WI38 (cell line): ENCODE measurements at regions not wholly inside any gene's neighbourhood (a gene's known extent, or its start where the extent isn't known, plus 50 kb on each side); places are given as distances from the start of the nearest gene placed in this dataset.

Experiments used
- H3K4me3 ChIP-seq: 2 replicates; pipeline ENCODE4 v1.5.1; 2011; ENCODE audit warnings: low read depth, mild to moderate bottlenecking, control low read depth, low read length
- TF ChIP-seq, protein P1 (sequence below): IDR thresholded peaks from 2 replicates; pipeline ENCODE4 v1.5.1; 2012; ENCODE audit warnings: low read depth, mild to moderate bottlenecking, control low read depth, low read length

DNA sequence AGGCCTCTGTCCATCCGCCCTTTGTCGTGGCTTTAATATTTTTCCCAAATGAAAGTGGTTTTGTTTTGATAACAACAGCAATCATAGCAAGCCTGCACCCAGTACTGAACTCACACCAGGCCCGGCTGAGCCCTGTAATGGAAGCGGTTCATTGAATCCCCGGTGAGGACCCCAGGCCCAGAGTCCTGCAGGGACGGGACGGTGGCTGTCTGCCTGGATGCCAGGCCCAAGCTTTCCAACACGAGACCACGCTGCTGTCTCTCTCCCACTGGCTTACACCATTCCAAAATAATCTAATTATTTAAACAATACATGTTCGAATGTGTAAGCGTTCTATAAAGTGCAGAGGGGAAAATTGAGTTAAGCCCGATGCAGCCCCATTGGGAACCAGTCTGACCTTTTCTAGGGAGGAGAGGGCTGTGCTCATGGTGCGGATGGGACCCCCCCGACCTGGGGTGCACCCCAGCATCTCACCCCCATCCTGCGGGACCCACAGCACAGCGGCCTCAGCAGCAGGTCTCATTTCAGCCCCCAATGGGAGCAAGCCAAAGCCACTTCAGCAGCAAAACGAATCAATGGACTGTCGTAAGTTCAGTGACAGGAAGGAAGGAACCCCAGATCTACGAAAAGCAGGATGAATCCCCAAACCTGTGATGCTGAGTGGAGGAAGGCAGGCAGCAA is 1046.9 kb downstream of the BRD1 start:
- TF ChIP-seq, protein P1, sequence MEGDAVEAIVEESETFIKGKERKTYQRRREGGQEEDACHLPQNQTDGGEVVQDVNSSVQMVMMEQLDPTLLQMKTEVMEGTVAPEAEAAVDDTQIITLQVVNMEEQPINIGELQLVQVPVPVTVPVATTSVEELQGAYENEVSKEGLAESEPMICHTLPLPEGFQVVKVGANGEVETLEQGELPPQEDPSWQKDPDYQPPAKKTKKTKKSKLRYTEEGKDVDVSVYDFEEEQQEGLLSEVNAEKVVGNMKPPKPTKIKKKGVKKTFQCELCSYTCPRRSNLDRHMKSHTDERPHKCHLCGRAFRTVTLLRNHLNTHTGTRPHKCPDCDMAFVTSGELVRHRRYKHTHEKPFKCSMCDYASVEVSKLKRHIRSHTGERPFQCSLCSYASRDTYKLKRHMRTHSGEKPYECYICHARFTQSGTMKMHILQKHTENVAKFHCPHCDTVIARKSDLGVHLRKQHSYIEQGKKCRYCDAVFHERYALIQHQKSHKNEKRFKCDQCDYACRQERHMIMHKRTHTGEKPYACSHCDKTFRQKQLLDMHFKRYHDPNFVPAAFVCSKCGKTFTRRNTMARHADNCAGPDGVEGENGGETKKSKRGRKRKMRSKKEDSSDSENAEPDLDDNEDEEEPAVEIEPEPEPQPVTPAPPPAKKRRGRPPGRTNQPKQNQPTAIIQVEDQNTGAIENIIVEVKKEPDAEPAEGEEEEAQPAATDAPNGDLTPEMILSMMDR = no peak
- H3K4me3 ChIP-seq = no peak overlapping the region

DNA sequence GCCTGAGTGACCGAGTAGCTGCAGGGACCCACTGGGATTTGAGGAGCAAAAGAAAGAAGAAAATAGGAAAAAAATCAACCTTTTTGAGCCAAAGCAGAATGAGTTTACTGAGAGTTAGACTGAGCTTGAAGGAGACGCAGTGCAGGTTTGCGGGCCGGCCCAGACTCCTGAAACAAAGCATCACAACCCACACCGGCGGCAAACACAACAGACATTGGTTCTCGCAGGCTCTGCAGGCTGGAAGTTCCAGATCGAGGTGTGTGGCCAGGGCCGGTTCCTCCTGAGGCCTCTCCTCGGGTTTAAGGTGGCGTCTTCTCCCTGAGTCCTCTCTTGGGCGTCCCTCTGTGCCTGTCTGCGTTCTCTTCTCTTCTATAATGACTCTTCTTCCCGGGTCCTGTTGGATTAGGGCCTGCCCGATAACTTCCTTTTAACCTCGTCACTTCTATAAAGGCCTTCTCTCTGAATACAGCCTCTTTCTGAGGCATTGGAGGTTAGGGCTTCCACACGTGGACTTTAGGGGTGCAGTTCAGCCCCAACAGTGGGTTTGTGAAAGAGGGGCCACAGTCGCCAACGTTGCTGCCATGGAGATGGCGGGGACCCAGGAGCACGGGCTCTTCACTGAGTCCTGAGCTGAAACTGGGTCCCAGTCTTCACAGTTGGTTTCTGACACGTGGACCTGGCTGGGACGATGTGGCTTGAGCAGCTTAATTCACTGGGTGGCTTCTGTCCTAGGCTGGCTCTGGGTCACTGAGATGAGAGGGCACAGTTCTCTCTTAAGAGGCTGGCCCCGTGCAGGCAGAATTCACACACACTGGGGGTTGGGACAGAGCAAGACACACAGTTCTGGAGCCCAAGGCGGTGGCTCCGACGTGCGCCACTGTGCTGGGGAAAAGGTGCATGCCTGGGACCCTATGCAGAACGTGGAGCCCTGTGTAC is 1047.7 kb downstream of the BRD1 start:
- TF ChIP-seq, protein P1 = no peak
- H3K4me3 ChIP-seq = no peak overlapping the region

DNA sequence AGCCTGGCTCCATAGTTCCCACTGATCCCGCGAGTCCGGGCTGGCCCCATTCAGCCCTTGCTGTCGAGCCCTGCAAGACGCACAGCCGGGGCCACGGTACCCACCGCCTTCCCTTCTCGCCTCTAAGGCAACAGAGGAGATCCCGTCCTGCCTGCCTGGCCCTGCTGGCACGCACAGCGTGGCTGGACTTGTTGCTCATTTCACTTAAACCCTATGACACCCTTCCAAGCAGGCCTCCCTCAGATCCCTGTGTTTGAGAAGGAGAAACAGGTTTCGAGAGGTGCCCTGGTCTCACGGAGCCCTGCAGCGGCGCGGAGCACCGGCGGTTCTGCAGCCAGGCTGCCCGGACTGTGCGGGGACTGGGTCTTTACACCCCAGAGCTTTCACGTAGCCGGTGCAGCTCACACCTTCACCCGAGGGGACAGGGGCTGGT is 1048.4 kb downstream of the BRD1 start:
- TF ChIP-seq, protein P1 = no peak
- no peak overlapping the region for H3K4me3 ChIP-seq

DNA sequence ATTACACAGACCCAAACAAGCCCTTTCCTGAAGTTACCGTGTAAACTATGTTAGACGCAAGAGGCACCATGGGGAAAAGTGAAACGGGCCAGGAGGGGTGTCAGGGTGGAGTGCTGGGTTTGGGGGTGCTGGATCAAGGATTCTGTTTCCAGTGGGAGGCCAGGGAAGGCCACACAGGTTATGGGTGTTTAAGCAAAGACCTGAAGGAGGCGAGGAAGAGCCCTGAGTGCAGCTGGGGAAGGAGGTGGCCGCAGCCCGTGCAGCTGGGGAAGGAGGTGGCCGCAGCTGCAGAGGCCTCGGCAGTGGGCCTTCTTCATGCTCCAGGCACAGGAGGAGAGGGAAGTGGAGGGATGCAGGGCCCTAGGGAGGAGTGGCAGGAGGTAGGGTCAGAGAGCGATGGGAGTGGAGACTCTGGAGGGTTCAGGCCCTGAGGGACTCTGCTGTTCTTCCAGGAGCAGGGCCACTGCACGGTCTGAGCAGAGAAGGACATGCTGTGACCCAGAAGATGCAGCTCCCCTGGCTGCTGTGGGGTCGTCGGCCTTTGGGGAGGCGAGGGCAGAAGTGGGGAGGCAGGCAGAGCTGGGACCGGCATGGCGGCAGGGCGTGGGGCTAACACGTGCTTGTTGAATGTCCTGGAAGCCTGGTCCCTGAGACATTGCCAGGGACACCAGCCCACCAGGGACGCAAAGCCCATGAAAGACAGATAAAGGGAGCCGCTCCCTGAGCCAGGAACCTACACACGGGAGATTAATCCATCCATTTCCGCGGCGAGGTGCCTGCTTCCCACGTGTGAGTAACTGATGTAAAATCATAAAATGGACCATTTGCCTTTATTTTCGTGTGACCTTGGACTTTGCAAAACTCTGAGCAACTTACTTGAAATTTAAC is 1049.1 kb downstream of the BRD1 start:
- TF ChIP-seq, protein P1 = no peak
- H3K4me3 ChIP-seq = no peak overlapping the region

DNA sequence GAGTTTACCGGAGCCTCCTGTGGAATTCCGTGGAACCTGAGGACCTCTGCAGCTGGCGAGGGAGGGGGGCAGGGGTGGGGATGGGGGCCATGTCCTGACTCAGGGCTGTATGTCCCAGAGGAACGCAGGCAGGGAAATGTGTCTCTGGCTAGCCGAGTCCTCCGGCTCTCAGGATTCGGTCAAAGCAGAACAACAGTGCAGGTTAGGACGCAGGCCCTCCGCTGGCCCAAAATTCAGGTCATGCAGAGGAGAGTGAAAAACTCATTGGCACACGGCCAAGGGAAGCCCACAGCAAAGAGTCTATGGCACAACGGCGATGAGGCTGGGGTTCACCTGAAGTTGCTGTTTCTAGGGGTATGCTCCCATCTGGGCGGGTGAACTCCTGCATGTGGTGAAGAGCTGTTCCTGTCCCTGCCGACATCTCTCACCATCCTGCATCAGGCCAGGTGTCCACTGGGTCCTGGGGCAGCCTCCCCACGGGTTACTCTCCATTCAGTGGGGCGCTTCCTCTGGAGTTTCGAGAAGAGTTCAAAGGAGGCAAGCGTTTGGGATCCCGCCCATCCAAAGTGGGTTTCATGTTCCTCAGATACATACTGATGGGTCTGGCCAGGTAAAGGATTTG is 1055.3 kb downstream of the BRD1 start:
- TF ChIP-seq, protein P1 = no peak
- no peak overlapping the region for H3K4me3 ChIP-seq

DNA sequence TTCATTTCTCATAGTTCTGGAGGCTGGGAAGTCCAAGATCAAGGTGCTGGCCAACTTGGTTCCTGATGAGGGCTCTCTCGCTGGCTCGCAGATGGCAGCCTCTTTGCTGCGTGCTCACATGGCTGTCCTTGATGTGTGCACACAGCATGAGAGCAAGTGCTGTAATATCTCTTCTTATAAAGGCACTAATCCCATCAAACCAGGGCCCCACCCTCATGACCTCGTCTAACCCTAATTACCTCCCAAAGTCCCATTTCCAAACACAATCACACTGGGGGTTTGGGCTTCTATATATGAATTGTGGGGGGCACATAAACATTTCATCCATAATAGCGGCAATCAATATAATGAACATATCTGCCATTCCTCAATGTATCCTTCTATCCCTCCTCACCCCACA is 1062.1 kb downstream of the BRD1 start:
- no peak overlapping the region for H3K4me3 ChIP-seq
- TF ChIP-seq, protein P1 = no peak
